ACC112 (cell line): ENCODE measurements at regions not wholly inside any gene's neighbourhood (a gene's known extent, or its start where the extent isn't known, plus 50 kb on each side); places are given as distances from the start of the nearest gene placed in this dataset.

Experiments
- H2AFZ ChIP-seq: fragments of 200-600 bp; sonication (generic); one replicate; pipeline ENCODE4 v1.6.0; 2017; ENCODE audit warnings: antibody characterized with exemption, low read length; ENCODE audit not compliant: unreplicated experiment
- H3K27ac ChIP-seq: fragments of 200-600 bp; sonication (generic); 2 replicates; pipeline ENCODE4 v1.5.1; 2014; ENCODE audit warnings: low read depth, mild to moderate bottlenecking, antibody characterized with exemption, low read length, moderate library complexity
- H3K27me3 ChIP-seq: fragments of 200-600 bp; sonication (generic); 2 replicates; pipeline ENCODE4 v1.6.1; 2014; ENCODE audit warnings: mild to moderate bottlenecking, antibody characterized with exemption, low read length, moderate library complexity, mixed read lengths; ENCODE audit not compliant: insufficient read depth
- H3K36me3 ChIP-seq: fragments of 200-600 bp; sonication (generic); 2 replicates; pipeline ENCODE4 v1.6.1; 2016; ENCODE audit warnings: mild to moderate bottlenecking, antibody characterized with exemption, low read length, moderate library complexity, mixed read lengths; ENCODE audit not compliant: insufficient read depth
- H3K4me1 ChIP-seq: fragments of 200-600 bp; sonication (generic); one replicate; pipeline ENCODE4 v1.6.1; 2016; ENCODE audit warnings: low read length, mixed read lengths; ENCODE audit not compliant: insufficient read depth, unreplicated experiment, control insufficient read depth
- H3K4me3 ChIP-seq: fragments of 200-600 bp; sonication (generic); 2 replicates; pipeline ENCODE4 v1.5.1; 2014; ENCODE audit warnings: mild to moderate bottlenecking, low read depth, low read length
- H3K79me2 ChIP-seq: fragments of 200-600 bp; sonication (generic); one replicate; pipeline ENCODE4 v1.6.0; 2016; ENCODE audit warnings: low read length; ENCODE audit not compliant: control insufficient read depth, unreplicated experiment, insufficient read depth

- Histone ChIP-seq H3K4me3 (no peak overlapping the region), H3K79me2 (no peaks in the 10 kb centered on the region), H3K4me1 (no peaks in the 10 kb centered on the region), H2AFZ (no peak overlapping the region), H3K27ac (no peak overlapping the region), H3K36me3 (no peaks in the 10 kb centered on the region), H3K27me3 (no peaks in the 10 kb centered on the region)
These were observed 202.8 kb downstream of the URI1 start for GRCh38 chr19:30144802-30145201.

- H3K4me3 ChIP-seq = no peak overlapping the region
- H3K4me1 ChIP-seq = no peaks in the 10 kb centered on the region
- no peaks in the 10 kb centered on the region for H3K79me2 ChIP-seq
- no peaks in the 10 kb centered on the region for H3K27me3 ChIP-seq
- no peak overlapping the region for H3K27ac ChIP-seq
- H3K36me3 ChIP-seq = no peaks in the 10 kb centered on the region
- H2AFZ ChIP-seq = no peak overlapping the region
These were observed 203.4 kb downstream of the URI1 start for GRCh38 chr19:30145467-30145866.

DNA sequence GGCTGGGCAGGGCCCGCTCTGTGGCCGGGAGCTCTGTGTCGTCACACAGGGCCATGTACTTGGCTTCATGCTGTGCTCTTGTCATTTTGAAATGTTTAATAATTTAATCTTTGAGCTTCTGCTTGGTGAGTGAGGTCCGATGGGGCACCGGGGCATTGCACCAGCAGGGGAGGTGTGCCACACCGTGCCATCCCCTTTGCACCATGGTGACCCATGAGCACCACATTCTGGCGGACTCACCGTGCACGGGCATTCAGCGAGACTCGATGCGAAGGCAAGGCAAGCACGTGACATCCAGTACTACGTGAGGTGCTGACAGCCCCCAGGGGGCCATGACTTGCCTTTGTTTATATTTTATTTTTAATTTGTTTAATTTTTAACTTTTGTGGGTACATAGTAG lies 204.3 kb downstream of the URI1 start:
- no peaks in the 10 kb centered on the region for H3K36me3 ChIP-seq
- H3K79me2 ChIP-seq = no peaks in the 10 kb centered on the region
- no peak overlapping the region for H2AFZ ChIP-seq
- no peaks in the 10 kb centered on the region for H3K4me1 ChIP-seq
- H3K27ac ChIP-seq = no peak overlapping the region
- H3K27me3 ChIP-seq = no peaks in the 10 kb centered on the region
- no peak overlapping the region for H3K4me3 ChIP-seq

DNA sequence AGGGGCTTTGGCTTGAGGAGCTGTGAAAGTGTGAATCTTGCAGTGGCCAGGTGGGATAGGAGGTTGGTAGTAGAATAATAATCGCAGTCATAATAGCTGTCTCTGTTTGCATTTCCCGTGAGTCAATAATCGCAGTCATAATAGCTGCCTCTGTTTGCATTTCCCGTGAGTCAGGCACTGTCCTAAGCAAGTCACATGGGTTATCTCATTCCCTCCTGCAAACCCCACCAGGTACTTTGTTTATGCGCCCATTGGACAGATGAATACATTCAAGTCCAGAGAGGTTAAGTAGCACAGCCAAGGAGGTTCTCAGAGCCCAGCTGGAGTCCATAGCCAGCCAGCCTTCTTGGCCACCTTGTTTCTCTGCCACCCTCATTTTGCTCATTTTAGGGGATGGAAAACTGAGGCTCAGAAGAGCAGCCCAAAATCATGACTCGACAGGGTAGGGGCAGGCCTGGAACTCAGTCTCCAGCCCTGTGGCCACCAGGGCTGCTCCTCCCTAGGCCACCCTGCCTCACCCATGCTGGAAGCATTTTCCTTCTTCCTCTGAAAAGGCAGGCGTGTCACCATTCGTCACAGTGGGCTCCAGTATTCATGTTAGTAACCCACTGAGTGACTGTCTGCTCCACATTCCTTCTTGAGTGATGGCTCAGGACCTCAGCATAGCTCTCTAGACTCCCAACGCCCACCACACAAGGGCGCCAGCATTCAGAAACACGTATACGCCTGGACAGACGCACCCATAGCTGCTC lies 206.2 kb downstream of the URI1 start:
- Histone ChIP-seq H3K79me2 (no peaks in the 10 kb centered on the region), H2AFZ (no peak overlapping the region), H3K27me3 (no peaks in the 10 kb centered on the region), H3K4me1 (no peaks in the 10 kb centered on the region), H3K36me3 (no peaks in the 10 kb centered on the region), H3K4me3 (no peak overlapping the region), H3K27ac (no peak overlapping the region)

DNA sequence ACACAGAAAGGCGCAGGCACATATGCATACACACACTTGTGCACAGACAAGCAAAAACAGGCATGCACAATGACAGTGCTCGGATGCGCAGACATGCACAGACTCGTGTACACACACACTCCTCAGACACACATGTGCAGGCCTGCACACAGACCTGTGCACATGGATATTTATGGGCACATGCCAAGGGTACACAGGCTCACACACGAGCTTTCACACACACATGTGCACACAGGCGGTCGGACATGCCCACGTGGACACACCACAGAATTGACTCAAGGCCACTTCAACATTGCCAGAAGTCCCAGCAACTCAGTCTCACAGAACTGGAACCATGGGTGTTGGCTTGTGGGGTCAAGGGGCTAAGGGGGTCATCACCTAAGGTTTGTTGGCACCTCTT lies 206.8 kb downstream of the URI1 start:
- Histone ChIP-seq H2AFZ (no peak overlapping the region), H3K27me3 (no peaks in the 10 kb centered on the region; the same call in 1 of the 2 replicates), H3K79me2 (no peaks in the 10 kb centered on the region), H3K27ac (no peak overlapping the region), H3K36me3 (no peaks in the 10 kb centered on the region), H3K4me3 (no peak overlapping the region), H3K4me1 (no peaks in the 10 kb centered on the region)

- H3K79me2 ChIP-seq = no peaks in the 10 kb centered on the region
- H3K36me3 ChIP-seq = no peaks in the 10 kb centered on the region
- H3K4me1 ChIP-seq = no peaks in the 10 kb centered on the region
- no peak overlapping the region for H2AFZ ChIP-seq
- no peak overlapping the region for H3K4me3 ChIP-seq
- H3K27ac ChIP-seq = no peak overlapping the region
- peaks cover 5% of the 10 kb centered on the region for H3K27me3 ChIP-seq
These were observed 207.3 kb downstream of the URI1 start for GRCh38 chr19:30149300-30149699.

DNA sequence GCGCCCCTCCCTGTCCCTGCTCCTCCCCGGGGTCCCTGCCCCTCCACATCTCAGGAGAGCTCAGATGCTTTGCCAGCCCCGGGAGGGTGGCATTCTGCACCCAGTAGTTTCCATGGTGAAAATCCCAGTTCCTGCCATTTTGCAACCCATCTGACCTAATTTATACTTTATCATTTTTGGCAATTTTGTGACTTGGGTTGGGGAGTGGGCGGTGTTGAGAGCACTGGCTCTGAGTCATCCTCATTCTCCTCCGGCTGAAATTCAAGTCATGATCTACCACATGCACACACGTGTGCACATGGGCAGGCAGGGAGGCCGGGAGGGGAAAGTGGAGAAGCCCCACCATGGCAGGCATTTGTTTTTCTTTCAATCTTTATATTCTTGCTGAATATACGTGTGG lies 208.6 kb downstream of the URI1 start:
- H3K4me3 ChIP-seq = no peak overlapping the region
- H3K4me1 ChIP-seq = no peaks in the 10 kb centered on the region
- H3K36me3 ChIP-seq = no peaks in the 10 kb centered on the region
- peaks cover 5% of the 10 kb centered on the region for H3K27me3 ChIP-seq
- H3K27ac ChIP-seq = no peak overlapping the region
- no peaks in the 10 kb centered on the region for H3K79me2 ChIP-seq
- H2AFZ ChIP-seq = no peak overlapping the region

DNA sequence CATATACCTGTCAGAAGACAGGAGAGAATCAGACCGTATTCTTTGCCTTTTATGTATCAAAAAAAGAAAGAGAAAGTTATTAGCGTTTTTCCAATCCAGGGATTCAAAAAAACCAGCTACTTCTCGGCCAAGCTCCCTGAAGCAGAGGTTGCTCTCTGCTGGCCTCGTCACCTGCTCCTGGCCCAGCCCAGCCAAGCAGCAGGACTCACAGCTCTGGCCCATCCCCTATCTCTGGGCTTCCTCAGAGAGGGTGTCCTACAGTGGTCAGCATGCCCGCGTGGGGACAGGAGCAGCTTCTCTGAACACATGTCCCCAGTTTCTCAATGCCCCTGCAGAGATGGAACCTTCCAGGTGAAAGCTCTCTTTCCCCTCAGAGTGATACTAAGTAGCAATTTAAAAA lies 209.0 kb downstream of the URI1 start:
- H3K27ac ChIP-seq = no peak overlapping the region
- H3K4me3 ChIP-seq = no peak overlapping the region
- no peaks in the 10 kb centered on the region for H3K4me1 ChIP-seq
- peaks cover 5% of the 10 kb centered on the region for H3K27me3 ChIP-seq
- H3K36me3 ChIP-seq = no peaks in the 10 kb centered on the region
- no peaks in the 10 kb centered on the region for H3K79me2 ChIP-seq
- H2AFZ ChIP-seq = no peak overlapping the region

DNA sequence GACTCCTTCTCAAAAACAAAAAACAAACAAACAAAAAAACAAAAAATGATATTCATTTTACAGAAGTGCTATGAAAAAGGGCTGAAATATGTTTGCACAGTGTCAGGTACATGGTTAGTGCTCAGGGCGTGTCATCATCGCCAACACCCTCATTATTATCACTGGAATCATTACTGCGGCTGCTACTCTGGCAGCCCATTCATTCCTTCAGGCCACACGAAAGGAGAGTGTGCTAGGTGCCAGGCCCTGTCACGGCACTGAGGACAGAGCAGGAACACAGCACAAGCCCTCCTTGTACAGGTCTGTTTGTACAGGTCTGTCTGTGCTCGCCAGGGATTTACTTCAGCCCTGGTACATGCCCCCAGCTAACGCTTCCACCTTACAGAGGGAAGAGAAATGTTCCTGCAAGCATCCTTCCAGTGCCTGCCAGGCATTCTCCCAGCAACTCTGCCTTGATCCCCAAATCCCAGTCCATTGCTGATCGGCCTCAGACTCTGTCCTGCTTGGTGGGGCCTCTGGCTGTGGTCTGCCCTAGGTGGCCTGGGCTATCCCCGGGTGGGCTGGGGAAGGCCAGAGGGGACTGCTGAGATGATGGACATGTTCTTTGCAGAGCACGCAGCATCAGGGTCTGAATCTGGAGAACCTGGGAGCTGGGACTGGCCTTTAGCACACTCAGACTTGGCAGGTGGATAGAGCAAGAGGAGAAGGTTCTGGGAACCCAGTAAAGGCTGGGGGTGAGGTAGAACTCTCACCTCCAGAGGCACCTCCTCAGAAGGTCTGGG lies 210.7 kb downstream of the URI1 start:
- Histone ChIP-seq H3K27ac (no peak overlapping the region), H3K27me3 (peaks cover 5% of the 10 kb centered on the region), H3K4me1 (no peaks in the 10 kb centered on the region)

GRCh38 chr19:30153326-30154210 lies 211.5 kb downstream of the URI1 start:
- H3K36me3 ChIP-seq = no peaks in the 10 kb centered on the region
- no peaks in the 10 kb centered on the region for H3K79me2 ChIP-seq
- H3K4me3 ChIP-seq = no peak overlapping the region
- H3K27me3 ChIP-seq = peaks cover 5% of the 10 kb centered on the region
- H2AFZ ChIP-seq = no peak overlapping the region
- no peaks in the 10 kb centered on the region for H3K4me1 ChIP-seq
- no peak overlapping the region for H3K27ac ChIP-seq

More for the DNA sequence above, 210.7 kb downstream of the URI1 start:
- Histone ChIP-seq H2AFZ (no peak overlapping the region), H3K4me3 (no peak overlapping the region), H3K36me3 (no peaks in the 10 kb centered on the region), H3K79me2 (no peaks in the 10 kb centered on the region)
